ENCODE measurements at regions not wholly inside any gene's neighbourhood (a gene's known extent, or its start where the extent isn't known, plus 50 kb on each side); places are given as distances from the start of the nearest gene placed in this dataset.

DNA sequence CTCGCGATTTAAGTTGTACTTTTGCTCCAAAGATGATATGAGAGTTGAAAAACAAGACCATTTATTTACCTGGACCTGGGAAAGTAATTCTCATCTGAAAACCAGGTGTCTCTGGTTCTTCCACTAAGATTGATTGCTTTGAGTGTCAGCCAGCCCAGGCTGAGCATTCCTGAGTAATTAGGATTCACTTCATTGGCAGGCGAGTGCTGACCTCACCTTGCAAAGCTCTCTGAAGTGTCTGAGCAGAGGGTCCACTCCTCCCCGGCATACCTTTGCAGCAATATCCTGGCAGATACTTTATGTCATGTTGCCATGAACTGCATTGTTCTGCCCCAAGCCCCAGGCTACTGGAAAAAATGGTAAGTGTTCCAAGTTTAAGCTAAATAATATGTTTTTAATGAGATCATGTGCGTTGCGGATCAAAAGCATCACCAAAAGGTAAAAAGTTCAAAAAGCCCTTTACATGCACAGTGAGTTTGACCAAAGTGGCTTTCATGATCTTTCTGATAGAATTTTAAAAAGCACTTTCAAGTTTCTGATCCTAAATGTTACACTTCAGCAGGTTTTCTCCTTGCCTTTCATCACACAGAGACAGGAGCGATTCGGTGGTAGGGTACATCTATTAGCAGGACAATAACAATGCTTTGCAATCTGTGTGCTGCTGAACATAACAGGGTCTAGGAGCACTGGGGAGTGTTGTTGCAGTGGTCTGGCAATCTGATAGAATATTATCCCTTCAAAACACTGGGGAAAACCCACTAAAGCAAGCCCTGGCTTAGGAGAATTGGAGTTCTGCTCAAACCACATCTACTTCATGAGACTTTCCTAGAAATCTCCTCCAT lies 127.8 kb upstream of the EEF1E1 start:
- no peak overlapping the region for H3K27ac Mint-ChIP-seq
- ATAC-seq (no peak), DNase-seq (no peak)
- no peaks in the 10 kb centered on the region for H3K4me1 Mint-ChIP-seq
- H3K36me3 Mint-ChIP-seq (ENCODE audit: low read depth): no peaks in the 10 kb centered on the region
- no peak overlapping the region for H3K4me3 Mint-ChIP-seq
- H3K27me3 Mint-ChIP-seq: peaks cover 24% of the 10 kb centered on the region
- H3K9me3 ChIP-seq (ENCODE audit: control insufficient read depth, low read length, poor library complexity, severe bottlenecking): no peaks in the 10 kb centered on the region

DNA sequence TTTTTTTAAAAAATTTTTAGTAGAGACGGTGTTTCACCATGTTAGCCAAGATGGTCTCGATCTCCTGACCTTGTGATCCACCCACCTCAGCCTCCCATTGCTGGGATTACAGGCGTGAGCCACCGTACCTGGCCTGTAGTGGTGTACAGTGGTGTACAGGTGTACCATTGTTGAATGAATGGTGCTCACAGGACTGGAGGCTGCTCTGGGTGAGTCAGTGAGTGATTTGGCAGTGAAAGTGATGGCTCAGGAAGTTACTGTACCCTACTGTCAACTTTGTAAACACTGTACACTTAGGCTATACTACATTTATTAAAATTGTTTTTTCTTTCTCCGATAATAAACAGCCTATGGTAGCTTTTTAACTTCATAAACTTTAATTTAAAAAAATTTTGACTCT lies 122.8 kb upstream of the EEF1E1 start:
- no peak for DNase-seq
- no peaks in the 10 kb centered on the region for H3K4me1 Mint-ChIP-seq
- H3K9me3 ChIP-seq (ENCODE audit: control insufficient read depth, low read length, poor library complexity, severe bottlenecking): no peaks in the 10 kb centered on the region
- ATAC-seq: no peak
- H3K27me3 Mint-ChIP-seq: peaks cover 17% of the 10 kb centered on the region
- no peak overlapping the region for H3K27ac Mint-ChIP-seq
- no peak overlapping the region for H3K4me3 Mint-ChIP-seq
- no peaks in the 10 kb centered on the region for H3K36me3 Mint-ChIP-seq (ENCODE audit: low read depth)

GRCh38 chr6:8223678-8224077 lies 121.3 kb upstream of the EEF1E1 start:
- no peaks in the 10 kb centered on the region for H3K9me3 ChIP-seq (ENCODE audit: control insufficient read depth, low read length, poor library complexity, severe bottlenecking)
- Mint-ChIP-seq H3K27me3 (peaks cover 14% of the 10 kb centered on the region), H3K36me3 (ENCODE audit: low read depth) (no peaks in the 10 kb centered on the region), H3K4me3 (no peak overlapping the region), H3K4me1 (no peaks in the 10 kb centered on the region), H3K27ac (no peak overlapping the region)
- DNase-seq: no peak
- ATAC-seq: no peak

DNA sequence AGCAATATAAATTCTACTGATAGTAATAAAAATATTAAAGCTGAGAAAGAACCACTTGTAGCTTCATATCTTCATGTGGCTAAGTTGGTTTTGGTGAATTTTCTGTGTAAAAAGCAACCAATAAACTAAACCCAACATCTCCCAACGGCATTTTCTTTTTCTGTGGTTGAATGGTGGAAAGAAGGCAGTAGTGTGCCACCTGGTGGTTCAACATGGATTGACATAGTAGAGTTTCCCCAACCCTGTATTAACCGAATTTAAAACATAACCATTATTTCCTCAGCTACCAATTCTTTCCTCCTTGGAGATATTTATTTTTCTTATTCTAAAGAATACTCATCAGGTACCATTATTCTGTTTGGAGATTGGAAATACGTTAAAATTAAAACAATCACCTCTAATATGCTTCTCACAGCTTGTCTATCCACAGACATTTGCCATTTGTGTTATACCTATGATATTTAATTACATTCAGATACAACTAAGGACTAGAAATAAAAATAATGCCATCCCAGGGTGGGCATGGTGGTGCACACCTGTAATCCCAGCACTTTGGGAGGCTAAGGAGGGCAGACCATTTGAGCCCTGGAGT lies 117.1 kb upstream of the EEF1E1 start:
- Mint-ChIP-seq H3K4me3 (no peak overlapping the region), H3K4me1 (no peaks in the 10 kb centered on the region), H3K36me3 (ENCODE audit: low read depth) (no peaks in the 10 kb centered on the region), H3K27ac (no peak overlapping the region), H3K27me3 (peaks cover 15% of the 10 kb centered on the region)
- ATAC-seq: peak; percentile 66
- no peaks in the 10 kb centered on the region for H3K9me3 ChIP-seq (ENCODE audit: control insufficient read depth, low read length, poor library complexity, severe bottlenecking)
- peak in 1 of 3 donors; percentile 10 for DNase-seq

- H3K4me1 Mint-ChIP-seq: no peaks in the 10 kb centered on the region
- no peak overlapping the region for H3K27ac Mint-ChIP-seq
- DNase-seq (no peak), ATAC-seq (no peak)
- no peaks in the 10 kb centered on the region for H3K36me3 Mint-ChIP-seq (ENCODE audit: low read depth)
- peaks cover 15% of the 10 kb centered on the region for H3K27me3 Mint-ChIP-seq
- no peaks in the 10 kb centered on the region for H3K9me3 ChIP-seq (ENCODE audit: control insufficient read depth, low read length, poor library complexity, severe bottlenecking)
- no peak overlapping the region for H3K4me3 Mint-ChIP-seq
These were observed 116.5 kb upstream of the EEF1E1 start for GRCh38 chr6:8218861-8219260.

GRCh38 chr6:8215631-8216030 lies 113.3 kb upstream of the EEF1E1 start:
- peaks cover 29% of the 10 kb centered on the region for H3K27me3 Mint-ChIP-seq
- H3K36me3 Mint-ChIP-seq (ENCODE audit: low read depth): no peaks in the 10 kb centered on the region
- no peaks in the 10 kb centered on the region for H3K4me1 Mint-ChIP-seq
- DNase-seq: no peak
- ATAC-seq: no peak
- no peaks in the 10 kb centered on the region for H3K9me3 ChIP-seq (ENCODE audit: control insufficient read depth, low read length, poor library complexity, severe bottlenecking)
- H3K4me3 Mint-ChIP-seq: no peak overlapping the region
- no peak overlapping the region for H3K27ac Mint-ChIP-seq

DNA sequence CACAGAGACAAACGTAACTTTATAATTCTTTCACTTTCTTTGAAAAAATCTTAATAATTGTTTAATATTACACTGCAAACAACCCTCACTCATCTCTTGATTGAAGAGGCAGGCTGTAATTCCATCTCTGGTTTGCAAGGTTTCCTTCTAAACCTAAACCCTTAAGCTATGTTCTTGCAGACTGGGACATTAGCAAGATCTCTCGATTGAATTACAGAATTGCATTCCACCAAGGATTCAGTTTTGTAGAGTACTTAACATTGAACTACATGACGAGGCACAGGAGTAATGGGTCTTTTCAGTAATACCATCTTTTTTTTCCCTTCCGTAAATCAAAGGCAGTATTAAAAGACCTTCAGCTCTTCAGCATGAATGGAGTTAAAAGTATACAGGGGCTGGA lies 111.6 kb upstream of the EEF1E1 start:
- H3K27ac Mint-ChIP-seq: no peak overlapping the region
- DNase-seq (no peak), ATAC-seq (no peak)
- no peak overlapping the region for H3K4me3 Mint-ChIP-seq
- no peaks in the 10 kb centered on the region for H3K36me3 Mint-ChIP-seq (ENCODE audit: low read depth)
- H3K4me1 Mint-ChIP-seq: no peaks in the 10 kb centered on the region
- H3K9me3 ChIP-seq (ENCODE audit: control insufficient read depth, low read length, poor library complexity, severe bottlenecking): no peaks in the 10 kb centered on the region
- H3K27me3 Mint-ChIP-seq: peaks cover 31% of the 10 kb centered on the region

- ATAC-seq: no peak
- Mint-ChIP-seq H3K27me3 (peaks cover 36% of the 10 kb centered on the region), H3K4me3 (no peak overlapping the region)
These were observed 110.5 kb upstream of the EEF1E1 start for GRCh38 chr6:8212720-8213434.

GRCh38 chr6:8207869-8208191 lies 105.5 kb upstream of the EEF1E1 start:
- Mint-ChIP-seq H3K36me3 (ENCODE audit: low read depth) (no peaks in the 10 kb centered on the region), H3K4me1 (no peaks in the 10 kb centered on the region), H3K27ac (no peak overlapping the region), H3K27me3 (peaks cover 60% of the 10 kb centered on the region), H3K4me3 (no peak overlapping the region)
- DNase-seq (no peak), ATAC-seq (no peak)
- no peaks in the 10 kb centered on the region for H3K9me3 ChIP-seq (ENCODE audit: control insufficient read depth, low read length, poor library complexity, severe bottlenecking)

More at GRCh38 chr6:8212720-8213434, 110.5 kb upstream of the EEF1E1 start:
- H3K9me3 ChIP-seq (ENCODE audit: control insufficient read depth, low read length, poor library complexity, severe bottlenecking): no peaks in the 10 kb centered on the region
- H3K4me1 Mint-ChIP-seq: no peaks in the 10 kb centered on the region
- no peak for DNase-seq
- no peaks in the 10 kb centered on the region for H3K36me3 Mint-ChIP-seq (ENCODE audit: low read depth)
- H3K27ac Mint-ChIP-seq: no peak overlapping the region

GRCh38 chr6:8207191-8207868 lies 105.0 kb upstream of the EEF1E1 start:
- Mint-ChIP-seq H3K27ac (no peak overlapping the region), H3K36me3 (ENCODE audit: low read depth) (no peaks in the 10 kb centered on the region), H3K4me3 (no peak overlapping the region), H3K27me3 (peaks cover 58% of the 10 kb centered on the region), H3K4me1 (no peaks in the 10 kb centered on the region)
- no peak for ATAC-seq
- DNase-seq: no peak
- no peaks in the 10 kb centered on the region for H3K9me3 ChIP-seq (ENCODE audit: control insufficient read depth, low read length, poor library complexity, severe bottlenecking)

- Mint-ChIP-seq H3K4me3 (no peak overlapping the region), H3K27ac (no peak overlapping the region)
These were observed 101.0 kb upstream of the EEF1E1 start for GRCh38 chr6:8203337-8203736.

DNA sequence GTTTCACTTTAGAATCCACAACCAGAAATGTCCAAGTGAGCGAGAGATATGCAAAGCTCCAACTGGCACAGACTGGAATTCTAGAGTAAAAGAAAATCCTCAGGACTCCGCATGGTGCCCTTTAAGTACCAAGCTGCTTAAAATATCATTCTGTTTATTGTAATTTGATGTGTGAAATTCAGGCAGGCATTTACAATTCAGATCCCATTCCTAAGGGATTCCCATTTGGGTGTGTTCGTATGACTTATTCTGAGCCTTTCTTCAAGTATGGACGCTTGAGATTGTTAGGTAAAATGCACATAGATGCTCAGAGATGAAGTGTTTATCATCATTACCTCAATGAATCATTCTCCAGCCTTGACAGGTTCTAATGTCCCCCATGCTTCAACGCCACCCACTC lies 99.3 kb upstream of the EEF1E1 start:
- ATAC-seq: no peak
- H3K4me3 Mint-ChIP-seq: no peak overlapping the region
- H3K27me3 Mint-ChIP-seq: peaks cover 46% of the 10 kb centered on the region
- H3K4me1 Mint-ChIP-seq: no peaks in the 10 kb centered on the region
- H3K36me3 Mint-ChIP-seq (ENCODE audit: low read depth): no peaks in the 10 kb centered on the region
- no peak for DNase-seq
- H3K9me3 ChIP-seq (ENCODE audit: control insufficient read depth, low read length, poor library complexity, severe bottlenecking): no peaks in the 10 kb centered on the region
- H3K27ac Mint-ChIP-seq: no peak overlapping the region

More at GRCh38 chr6:8203337-8203736, 101.0 kb upstream of the EEF1E1 start:
- DNase-seq (no peak), ATAC-seq (no peak)
- no peaks in the 10 kb centered on the region for H3K9me3 ChIP-seq (ENCODE audit: control insufficient read depth, low read length, poor library complexity, severe bottlenecking)
- Mint-ChIP-seq H3K27me3 (peaks cover 53% of the 10 kb centered on the region), H3K4me1 (no peaks in the 10 kb centered on the region), H3K36me3 (ENCODE audit: low read depth) (no peaks in the 10 kb centered on the region)

DNA sequence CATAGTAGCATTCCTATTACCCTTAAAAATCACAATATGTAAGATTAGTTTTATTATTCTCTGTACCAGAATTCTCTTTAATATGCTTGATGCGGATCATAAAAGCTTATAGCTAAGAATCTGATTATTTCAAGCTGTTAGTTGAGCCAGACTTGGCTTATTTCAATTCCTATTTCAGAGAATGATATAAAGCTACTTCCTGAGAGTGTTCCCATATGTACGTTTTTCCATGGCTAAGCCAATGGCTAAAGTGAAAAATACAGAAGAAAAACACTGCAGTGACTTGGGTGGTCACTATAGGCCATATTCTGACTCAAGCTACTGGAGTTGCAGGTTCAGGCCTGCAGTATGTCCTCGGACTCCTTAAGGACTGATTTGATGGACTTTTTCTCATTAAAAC lies 97.9 kb upstream of the EEF1E1 start:
- Mint-ChIP-seq H3K4me3 (no peak overlapping the region), H3K4me1 (no peaks in the 10 kb centered on the region), H3K36me3 (ENCODE audit: low read depth) (no peaks in the 10 kb centered on the region), H3K27ac (no peak overlapping the region), H3K27me3 (peaks cover 41% of the 10 kb centered on the region)
- ATAC-seq (no peak), DNase-seq (no peak)
- H3K9me3 ChIP-seq (ENCODE audit: control insufficient read depth, low read length, poor library complexity, severe bottlenecking): no peaks in the 10 kb centered on the region
